ENCODE measurements at regions not wholly inside any gene's neighbourhood (a gene's known extent, or its start where the extent isn't known, plus 50 kb on each side); places are given as distances from the start of the nearest gene placed in this dataset.

- no peak overlapping the region for H3K27ac ChIP-seq
- TF ChIP-seq ZFX (IDR thresholded peaks at IDR 0.05; ENCODE audit: borderline replicate concordance) (no peak), CTCF (IDR thresholded peaks at IDR 0.05) (no peak)
Measured at GRCh38 chr14:97524589-97525319, 727.6 kb downstream of the VRK1 start.

GRCh38 chr14:97527993-97528392 is 730.8 kb downstream of the VRK1 start:
- TF ChIP-seq CTCF (IDR thresholded peaks at IDR 0.05) (no peak), ZFX (IDR thresholded peaks at IDR 0.05; ENCODE audit: borderline replicate concordance) (no peak)
- H3K27ac ChIP-seq: no peak overlapping the region

GRCh38 chr14:97532052-97532451 is 734.9 kb downstream of the VRK1 start:
- no peak overlapping the region for H3K27ac ChIP-seq
- TF ChIP-seq ZFX (IDR thresholded peaks at IDR 0.05; ENCODE audit: borderline replicate concordance) (no peak), CTCF (IDR thresholded peaks at IDR 0.05) (no peak)

GRCh38 chr14:97536421-97536820 is 739.2 kb downstream of the VRK1 start:
- H3K27ac ChIP-seq: no peak overlapping the region
- TF ChIP-seq ZFX (IDR thresholded peaks at IDR 0.05; ENCODE audit: borderline replicate concordance) (no peak), CTCF (IDR thresholded peaks at IDR 0.05) (no peak)

- no peak overlapping the region for H3K27ac ChIP-seq
- no peak for TF ChIP-seq ZFX (IDR thresholded peaks at IDR 0.05; ENCODE audit: borderline replicate concordance)
- no peak for TF ChIP-seq CTCF (IDR thresholded peaks at IDR 0.05)
Measured at GRCh38 chr14:97538749-97539410, 741.7 kb downstream of the VRK1 start.

GRCh38 chr14:97539411-97539795 is 742.2 kb downstream of the VRK1 start:
- TF ChIP-seq ZFX (IDR thresholded peaks at IDR 0.05; ENCODE audit: borderline replicate concordance) (no peak), CTCF (IDR thresholded peaks at IDR 0.05) (no peak)
- H3K27ac ChIP-seq: no peak overlapping the region

GRCh38 chr14:97539884-97540283 is 742.7 kb downstream of the VRK1 start:
- no peak overlapping the region for H3K27ac ChIP-seq
- TF ChIP-seq CTCF (IDR thresholded peaks at IDR 0.05) (no peak), ZFX (IDR thresholded peaks at IDR 0.05; ENCODE audit: borderline replicate concordance) (no peak)
